ENCODE measurements at regions not wholly inside any gene's neighbourhood (a gene's known extent, or its start where the extent isn't known, plus 50 kb on each side); places are given as distances from the start of the nearest gene placed in this dataset.

DNA sequence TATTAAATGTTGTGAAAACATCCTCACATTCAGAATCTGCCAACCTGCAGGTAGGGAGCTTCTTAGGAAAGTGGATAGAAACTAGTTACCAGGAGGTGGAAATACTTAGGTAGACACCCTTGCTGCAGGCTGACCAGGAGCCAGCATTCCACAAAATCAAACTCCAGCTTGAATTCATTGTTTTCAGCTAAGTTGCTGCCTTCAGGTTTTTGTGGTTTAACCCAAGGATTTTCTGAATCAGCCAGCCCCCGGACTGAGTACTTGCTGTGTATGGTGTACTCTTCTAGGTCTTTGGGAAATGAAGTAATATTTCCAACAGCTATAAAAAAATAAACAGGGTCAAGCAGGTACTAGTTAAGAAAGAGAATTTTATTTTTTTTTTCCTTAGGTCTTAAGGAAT, 192.1 kb upstream of the CHST9 start:
- H3K27me3 ChIP-seq (ENCODE audit: insufficient read depth, poor library complexity, severe bottlenecking), result no peaks in the 10 kb centered on the region
- H3K27ac ChIP-seq (replicated peaks), result no peak overlapping the region
- H3K4me3 ChIP-seq (replicated peaks; ENCODE audit: insufficient read depth, low read length), result no peak overlapping the region
- no peak for TF ChIP-seq SPI1 (IDR thresholded peaks at IDR 0.05; ENCODE audit: borderline replicate concordance, low read depth)
- no peak for TF ChIP-seq GABPA (IDR thresholded peaks at IDR 0.05; ENCODE audit: low read depth)
- TF ChIP-seq CTCF (IDR thresholded peaks at IDR 0.05; ENCODE audit: insufficient read depth, low read length), result no peak
- no peak for TF ChIP-seq POLR2AphosphoS5 (IDR thresholded peaks at IDR 0.05; ENCODE audit: low read depth)
- TF ChIP-seq, protein P1, sequence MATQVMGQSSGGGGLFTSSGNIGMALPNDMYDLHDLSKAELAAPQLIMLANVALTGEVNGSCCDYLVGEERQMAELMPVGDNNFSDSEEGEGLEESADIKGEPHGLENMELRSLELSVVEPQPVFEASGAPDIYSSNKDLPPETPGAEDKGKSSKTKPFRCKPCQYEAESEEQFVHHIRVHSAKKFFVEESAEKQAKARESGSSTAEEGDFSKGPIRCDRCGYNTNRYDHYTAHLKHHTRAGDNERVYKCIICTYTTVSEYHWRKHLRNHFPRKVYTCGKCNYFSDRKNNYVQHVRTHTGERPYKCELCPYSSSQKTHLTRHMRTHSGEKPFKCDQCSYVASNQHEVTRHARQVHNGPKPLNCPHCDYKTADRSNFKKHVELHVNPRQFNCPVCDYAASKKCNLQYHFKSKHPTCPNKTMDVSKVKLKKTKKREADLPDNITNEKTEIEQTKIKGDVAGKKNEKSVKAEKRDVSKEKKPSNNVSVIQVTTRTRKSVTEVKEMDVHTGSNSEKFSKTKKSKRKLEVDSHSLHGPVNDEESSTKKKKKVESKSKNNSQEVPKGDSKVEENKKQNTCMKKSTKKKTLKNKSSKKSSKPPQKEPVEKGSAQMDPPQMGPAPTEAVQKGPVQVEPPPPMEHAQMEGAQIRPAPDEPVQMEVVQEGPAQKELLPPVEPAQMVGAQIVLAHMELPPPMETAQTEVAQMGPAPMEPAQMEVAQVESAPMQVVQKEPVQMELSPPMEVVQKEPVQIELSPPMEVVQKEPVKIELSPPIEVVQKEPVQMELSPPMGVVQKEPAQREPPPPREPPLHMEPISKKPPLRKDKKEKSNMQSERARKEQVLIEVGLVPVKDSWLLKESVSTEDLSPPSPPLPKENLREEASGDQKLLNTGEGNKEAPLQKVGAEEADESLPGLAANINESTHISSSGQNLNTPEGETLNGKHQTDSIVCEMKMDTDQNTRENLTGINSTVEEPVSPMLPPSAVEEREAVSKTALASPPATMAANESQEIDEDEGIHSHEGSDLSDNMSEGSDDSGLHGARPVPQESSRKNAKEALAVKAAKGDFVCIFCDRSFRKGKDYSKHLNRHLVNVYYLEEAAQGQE (IDR thresholded peaks at IDR 0.05; ENCODE audit: insufficient replicate concordance, low read depth), result no peak
- DNase-seq (ENCODE audit: low read depth in 1 of 2, low spot score in 1 of 2), result no peak

DNA sequence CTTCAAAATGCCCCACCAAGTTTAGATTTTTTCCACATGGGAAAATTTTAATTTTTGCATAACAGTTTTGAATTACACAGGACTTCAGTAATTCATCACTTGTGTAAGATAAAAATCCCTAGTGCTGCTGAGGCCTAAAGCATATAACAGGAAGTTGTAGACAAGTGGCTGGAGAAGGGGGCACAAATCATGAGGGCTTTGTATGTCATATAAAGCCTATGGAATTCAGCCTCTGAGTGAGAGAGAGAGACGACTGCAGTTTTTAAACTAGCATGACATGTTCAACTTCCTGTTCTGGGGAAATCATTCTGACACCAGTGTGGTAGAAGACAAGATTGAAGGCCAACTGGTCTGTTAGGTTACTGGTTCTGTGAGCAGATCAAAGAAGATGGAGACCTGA, 187.3 kb upstream of the CHST9 start:
- H3K27me3 ChIP-seq (ENCODE audit: insufficient read depth, poor library complexity, severe bottlenecking), result no peaks in the 10 kb centered on the region
- no peak overlapping the region for H3K27ac ChIP-seq (replicated peaks)
- H3K4me3 ChIP-seq (replicated peaks; ENCODE audit: insufficient read depth, low read length), result no peak overlapping the region
- TF ChIP-seq SPI1 (IDR thresholded peaks at IDR 0.05; ENCODE audit: borderline replicate concordance, low read depth) (no peak), GABPA (IDR thresholded peaks at IDR 0.05; ENCODE audit: low read depth) (no peak), POLR2AphosphoS5 (IDR thresholded peaks at IDR 0.05; ENCODE audit: low read depth) (no peak), CTCF (IDR thresholded peaks at IDR 0.05; ENCODE audit: insufficient read depth, low read length) (no peak)
- TF ChIP-seq, protein P1 (IDR thresholded peaks at IDR 0.05; ENCODE audit: insufficient replicate concordance, low read depth), result no peak
- no peak for DNase-seq (ENCODE audit: low read depth in 1 of 2, low spot score in 1 of 2)

GRCh38 chr18:27366665-27367064, 181.6 kb upstream of the CHST9 start:
- TF ChIP-seq GABPA (IDR thresholded peaks at IDR 0.05; ENCODE audit: low read depth) (no peak), POLR2AphosphoS5 (IDR thresholded peaks at IDR 0.05; ENCODE audit: low read depth) (no peak), SPI1 (IDR thresholded peaks at IDR 0.05; ENCODE audit: borderline replicate concordance, low read depth) (no peak), CTCF (IDR thresholded peaks at IDR 0.05; ENCODE audit: insufficient read depth, low read length) (no peak)
- TF ChIP-seq, protein P1 (IDR thresholded peaks at IDR 0.05; ENCODE audit: insufficient replicate concordance, low read depth), result no peak
- no peak overlapping the region for H3K27ac ChIP-seq (replicated peaks)
- no peak for DNase-seq (ENCODE audit: low read depth in 1 of 2, low spot score in 1 of 2)
- H3K27me3 ChIP-seq (ENCODE audit: insufficient read depth, poor library complexity, severe bottlenecking), result no peaks in the 10 kb centered on the region
- no peak overlapping the region for H3K4me3 ChIP-seq (replicated peaks; ENCODE audit: insufficient read depth, low read length)

All from HL-60 (cell line).